HG03558 (cell line): ENCODE measurements at regions not wholly inside any gene's neighbourhood (a gene's known extent, or its start where the extent isn't known, plus 50 kb on each side); places are given as distances from the start of the nearest gene placed in this dataset.
A peak's percentile ranks its signal among the peaks of the same experiment; 100 is the strongest.
"Not testable (repeated sequence)": the region's sequence is repeated elsewhere in the genome, so short reads cannot be mapped to it uniquely, and the experiment has no call there.

ENCODE experiments used
- ATAC-seq: cut with Tn5 transposase; IDR thresholded peaks from one replicate; pipeline ENCODE4 v1.9.1; 2021; ENCODE audit warnings: moderate number of reproducible peaks; ENCODE audit not compliant: unreplicated experiment; ENCODE audit errors: extremely low read depth

- ATAC-seq = no peak
Measured at GRCh38 chr20:54323227-54323734, 115.4 kb downstream of the PFDN4 start.

DNA sequence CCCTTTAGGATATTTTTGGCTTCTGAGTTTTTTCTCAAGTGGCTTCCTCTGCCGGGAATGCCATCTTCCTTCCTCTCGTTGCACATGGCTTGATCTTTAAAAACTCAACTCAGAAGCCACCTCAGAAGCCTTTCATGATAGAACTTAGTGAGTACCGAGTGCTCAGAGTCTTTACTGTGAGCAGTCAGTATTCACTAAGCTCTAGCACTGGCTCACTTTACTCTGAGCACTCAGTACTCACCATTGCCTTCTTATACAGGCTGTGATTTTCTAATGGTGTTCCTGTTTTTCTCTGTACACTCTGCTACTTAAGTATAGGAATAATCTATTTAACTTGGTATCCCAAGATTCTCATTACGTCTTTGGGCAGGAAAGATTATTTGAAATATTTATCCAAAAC lies 116.2 kb downstream of the PFDN4 start:
- no peak for ATAC-seq

- no peak for ATAC-seq
Measured at GRCh38 chr20:54324652-54325285, 116.9 kb downstream of the PFDN4 start.

GRCh38 chr20:54335299-54335698 lies 127.4 kb downstream of the PFDN4 start:
- no peak for ATAC-seq

- no peak for ATAC-seq
Measured at GRCh38 chr20:54337144-54337543, 129.3 kb downstream of the PFDN4 start.

- no peak for ATAC-seq
Measured at GRCh38 chr20:54339093-54339492, 131.2 kb downstream of the PFDN4 start.

DNA sequence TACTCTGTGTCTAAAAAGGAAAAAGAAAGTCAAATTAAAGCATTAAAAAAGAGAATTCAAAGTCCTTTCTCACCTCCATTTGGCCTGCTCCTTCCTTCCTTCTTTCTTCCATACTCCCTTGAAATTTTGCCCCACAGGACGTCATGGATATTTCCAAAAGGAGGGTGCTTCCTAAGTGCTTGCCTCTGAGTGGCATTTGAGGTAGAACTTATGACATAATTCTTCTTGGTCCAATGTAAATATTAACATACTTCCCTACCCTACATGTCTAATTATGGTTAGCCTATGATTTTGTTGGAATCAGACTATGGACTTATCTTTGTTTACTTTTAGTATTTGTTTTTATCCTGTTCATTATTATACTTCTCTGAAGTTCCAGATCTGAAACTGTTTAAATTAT lies 132.3 kb downstream of the PFDN4 start:
- ATAC-seq = no peak

- ATAC-seq = no peak
Measured at GRCh38 chr20:54340667-54341081, 132.8 kb downstream of the PFDN4 start.

DNA sequence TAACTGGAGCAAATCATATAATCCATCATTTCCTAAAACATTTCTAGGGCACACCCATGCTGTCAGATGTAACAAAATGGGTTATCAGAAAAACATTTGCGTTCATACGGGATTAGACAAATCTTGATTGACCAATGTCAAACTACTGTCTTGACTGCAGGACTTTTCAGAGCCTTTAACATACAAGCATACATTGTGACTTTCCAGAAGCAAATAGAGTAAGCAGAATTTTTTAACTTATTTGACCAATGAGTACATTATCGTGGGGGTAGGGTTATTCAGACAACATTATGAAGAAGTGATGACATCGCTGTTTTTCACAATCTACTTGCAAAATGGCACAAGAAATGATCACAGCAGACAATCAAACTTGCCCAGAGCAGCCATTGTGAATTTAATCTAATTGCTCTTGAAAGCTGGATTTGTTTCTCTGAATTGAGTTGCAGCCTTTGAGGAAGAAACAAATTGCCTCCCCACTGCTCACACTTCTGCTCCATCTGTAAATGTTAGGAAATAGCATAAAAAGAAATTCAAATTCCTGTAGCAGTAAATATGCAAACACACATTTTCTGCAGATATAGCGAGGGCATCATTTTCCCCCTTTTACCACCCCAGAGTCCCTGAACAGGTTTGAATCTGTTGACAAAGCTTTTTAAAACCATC lies 133.0 kb upstream of the DOK5 start:
- no peak for ATAC-seq

- no peak for ATAC-seq
Measured at GRCh38 chr20:54343099-54343498, 132.3 kb upstream of the DOK5 start.

DNA sequence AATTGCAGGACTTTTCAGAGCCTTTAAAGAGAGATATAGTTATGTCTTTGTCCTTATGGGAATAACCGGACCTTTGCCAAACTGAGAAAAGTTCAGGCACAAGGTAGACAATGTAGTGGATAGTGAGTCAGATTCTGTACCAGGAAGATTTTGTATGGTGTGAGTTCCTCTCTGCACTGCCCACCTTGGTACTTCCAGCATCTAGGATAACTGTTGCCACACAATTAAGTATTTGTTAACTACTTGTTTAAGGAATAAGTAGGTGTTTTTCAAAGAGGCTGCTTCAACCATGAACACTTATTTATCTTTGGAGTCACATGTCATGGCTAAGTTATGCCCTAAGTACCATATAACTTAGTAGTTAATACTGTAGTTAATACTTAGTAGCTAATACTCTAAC lies 131.8 kb upstream of the DOK5 start:
- ATAC-seq = no peak

- ATAC-seq = no peak
Measured at GRCh38 chr20:54344832-54345231, 130.6 kb upstream of the DOK5 start.

DNA sequence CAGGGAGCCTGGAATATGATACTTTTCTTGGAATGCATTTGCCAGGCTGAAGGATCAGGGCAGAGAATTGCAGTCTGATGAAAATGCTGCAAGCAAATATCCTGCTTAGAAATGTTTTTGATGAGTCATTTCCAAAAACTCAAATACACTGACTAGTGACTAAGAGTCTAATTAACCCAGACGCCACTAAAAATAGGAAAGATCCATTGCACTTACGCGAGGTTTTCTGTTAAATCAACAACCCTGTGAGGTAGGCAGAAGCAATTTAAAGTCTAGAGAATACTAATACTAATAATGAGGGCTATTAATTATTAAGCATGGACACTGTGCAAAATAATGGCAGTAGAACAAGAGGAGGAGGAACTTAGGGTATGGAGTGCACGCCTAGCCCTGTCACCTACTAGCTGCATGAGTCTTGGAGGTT lies 130.1 kb upstream of the DOK5 start:
- ATAC-seq = peak; percentile 66

DNA sequence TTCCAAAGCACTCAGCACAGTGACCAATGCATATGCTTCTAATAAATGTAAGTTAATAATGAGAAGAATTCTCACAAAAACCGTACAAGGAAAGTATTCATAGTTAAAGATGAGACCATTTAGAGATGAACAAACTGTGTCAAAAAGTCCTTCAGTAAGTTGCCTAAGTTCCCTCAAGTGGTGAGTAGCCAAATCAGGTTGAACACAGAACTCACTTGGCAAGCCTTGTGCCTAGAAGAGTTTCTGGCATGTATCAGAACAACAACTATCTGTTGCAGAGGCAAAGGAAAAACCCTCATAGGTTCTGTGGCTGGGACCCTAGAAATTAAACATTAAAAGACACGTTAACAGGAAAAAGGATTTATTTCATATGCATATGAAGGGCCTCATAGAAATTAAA lies 129.6 kb upstream of the DOK5 start:
- no peak for ATAC-seq

DNA sequence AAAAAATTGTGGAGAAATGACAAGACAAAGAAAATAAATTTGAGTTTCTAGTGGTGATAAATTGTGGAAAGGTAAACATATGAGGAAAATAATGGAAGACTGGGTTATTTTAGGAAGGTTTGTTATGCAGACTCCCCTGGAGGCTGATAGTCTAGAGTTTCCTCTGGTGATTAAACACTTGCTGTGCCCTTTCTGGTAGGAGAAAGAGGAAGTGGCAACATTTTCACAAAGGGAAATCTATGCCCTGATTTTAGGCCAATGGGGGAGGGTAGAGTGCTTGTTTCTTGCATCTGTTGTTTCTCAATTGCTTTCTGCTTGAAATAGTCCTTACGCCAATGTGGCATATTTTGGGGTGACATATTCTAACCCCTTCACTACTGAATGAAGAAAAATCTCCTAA lies 129.1 kb upstream of the DOK5 start:
- ATAC-seq = no peak

- no peak for ATAC-seq
Measured at GRCh38 chr20:54347166-54347833, 128.1 kb upstream of the DOK5 start.

DNA sequence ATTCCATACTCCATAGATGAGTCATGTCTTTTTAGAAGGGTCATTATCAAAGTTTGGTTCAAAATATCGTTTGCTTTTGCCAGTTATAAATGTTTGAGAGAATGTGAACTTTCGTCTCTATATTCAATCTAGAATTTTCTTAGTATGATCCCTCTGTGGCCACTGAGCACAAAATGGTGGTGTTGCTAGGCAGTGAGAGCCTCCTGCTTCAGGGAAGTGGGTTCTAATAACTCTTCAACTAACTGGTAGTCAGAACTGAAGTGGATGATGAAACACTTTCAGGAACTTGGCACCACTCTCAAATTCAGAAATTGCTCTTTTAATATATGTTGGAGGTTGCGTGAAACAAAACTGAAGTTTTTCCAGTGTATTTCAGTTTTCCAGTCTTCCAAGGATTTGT lies 125.0 kb upstream of the DOK5 start:
- ATAC-seq = no peak

DNA sequence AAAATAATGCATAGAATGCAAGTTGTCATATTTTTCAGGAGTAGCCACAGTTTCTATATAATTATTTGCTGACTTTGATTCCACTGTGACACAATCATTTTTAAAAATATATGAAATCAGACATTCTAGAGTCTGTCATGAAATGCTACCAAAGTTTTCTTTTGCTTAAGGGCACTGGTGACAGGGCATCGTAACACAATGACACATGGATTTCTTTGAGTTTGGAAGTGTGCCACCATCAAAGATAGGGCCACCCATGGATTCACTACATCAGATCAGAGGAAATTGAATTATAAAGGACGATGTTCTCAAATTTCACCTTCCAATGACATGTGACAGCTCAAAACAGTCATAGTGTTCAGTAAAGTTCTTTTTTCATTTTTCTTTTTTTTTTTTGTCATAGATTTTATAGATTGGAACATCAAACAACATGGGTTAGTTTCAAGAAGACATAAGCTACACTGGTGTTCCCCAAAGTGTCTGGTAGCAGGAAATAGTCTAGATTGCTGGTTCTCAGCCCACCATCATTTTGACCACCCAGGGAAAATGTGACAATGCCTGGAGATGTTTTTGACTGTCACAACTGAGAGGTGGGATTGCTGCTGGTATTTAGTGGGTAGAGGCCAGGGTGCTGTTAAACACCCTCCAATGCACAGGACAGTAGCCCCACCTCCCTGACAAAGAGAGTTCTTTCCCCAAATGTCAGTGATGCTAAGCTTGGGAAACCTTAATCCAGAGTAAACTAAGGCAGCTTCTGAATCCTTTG lies 123.8 kb upstream of the DOK5 start:
- ATAC-seq = no peak

GRCh38 chr20:54352541-54352940 lies 122.9 kb upstream of the DOK5 start:
- ATAC-seq = not testable (repeated sequence)

DNA sequence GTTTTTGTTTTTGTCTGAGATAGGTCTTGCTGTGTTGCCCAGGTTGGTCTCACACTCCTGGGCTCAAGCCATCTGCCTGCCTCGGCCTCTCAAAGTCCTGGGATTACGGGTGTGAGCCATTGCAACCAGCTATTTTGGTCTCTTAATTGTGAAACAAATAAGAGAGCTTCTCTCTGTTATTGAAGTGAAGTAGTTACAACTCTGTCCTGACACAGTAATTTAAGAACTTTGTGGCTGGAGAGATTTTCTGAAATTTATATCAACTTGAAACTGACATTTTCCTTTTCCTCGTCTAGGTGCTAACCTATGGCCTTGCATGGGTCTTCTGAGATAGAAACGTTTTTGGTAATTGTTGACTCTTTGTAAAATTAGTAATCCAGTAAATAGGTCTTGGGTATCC lies 122.1 kb upstream of the DOK5 start:
- ATAC-seq = no peak
